GM23338 (cell line): ENCODE measurements at regions not wholly inside any gene's neighbourhood (a gene's known extent, or its start where the extent isn't known, plus 50 kb on each side); places are given as distances from the start of the nearest gene placed in this dataset.

Source experiments
- ATAC-seq: fragments of 200-7000 bp; cut with Tn5 transposase; 3 replicates; pipeline ENCODE4 v1.9.1; 2020
- DNase-seq: peaks from one replicate; pipeline ENCODE4 v3.0.0-alpha.2; 2015; ENCODE audit warnings: low spot score
- H2AFZ ChIP-seq: fragments of 200-600 bp; sonication (generic); 2 replicates; pipeline ENCODE4 v1.8.0; 2016; ENCODE audit warnings: antibody characterized with exemption, mild to moderate bottlenecking, moderate library complexity
- H3F3A ChIP-seq: fragments of 200-600 bp; sonication (generic); replicated peaks from 2 replicates; pipeline ENCODE4 v1.8.0; 2017; ENCODE audit warnings: antibody characterized with exemption, mixed run types, low read depth
- H3K27ac ChIP-seq: fragments of 200-600 bp; sonication (generic); 2 replicates; pipeline ENCODE4 v1.6.1; 2016; ENCODE audit warnings: low read depth
- H3K27me3 ChIP-seq: fragments of 200-600 bp; sonication (generic); 2 replicates; pipeline ENCODE4 v1.8.0; 2016; ENCODE audit warnings: mild to moderate bottlenecking, mixed run types, moderate library complexity; ENCODE audit not compliant: insufficient read depth
- H3K36me3 ChIP-seq: fragments of 200-600 bp; sonication (generic); 2 replicates; pipeline ENCODE4 v1.8.0; 2016; ENCODE audit warnings: mild to moderate bottlenecking; ENCODE audit not compliant: insufficient read depth
- H3K4me1 ChIP-seq: fragments of 200-600 bp; sonication (generic); 2 replicates; pipeline ENCODE4 v1.8.0; 2016; ENCODE audit warnings: mild to moderate bottlenecking, moderate library complexity; ENCODE audit not compliant: insufficient read depth
- H3K4me2 ChIP-seq: fragments of 200-600 bp; sonication (generic); 2 replicates; pipeline ENCODE4 v1.7.1; 2017; ENCODE audit warnings: mixed run types
- H3K4me3 ChIP-seq: fragments of 200-600 bp; sonication (generic); 2 replicates; pipeline ENCODE4 v1.6.1; 2016; ENCODE audit warnings: mixed run types
- H3K79me2 ChIP-seq: fragments of 200-600 bp; sonication (generic); replicated peaks from 2 replicates; pipeline ENCODE4 v1.8.0; 2017; ENCODE audit warnings: mild to moderate bottlenecking; ENCODE audit not compliant: insufficient read depth
- H3K9me2 ChIP-seq: fragments of 200-600 bp; sonication (generic); 2 replicates; pipeline ENCODE4 v1.8.0; 2017; ENCODE audit not compliant: insufficient read depth
- H4K20me1 ChIP-seq: fragments of 200-600 bp; sonication (generic); replicated peaks from 2 replicates; pipeline ENCODE4 v1.8.0; 2017; ENCODE audit warnings: mild to moderate bottlenecking; ENCODE audit not compliant: insufficient read depth
- H3K27ac Mint-ChIP-seq: 2 replicates; pipeline ENCODE4 v1.8.0; 2020; ENCODE audit warnings: inconsistent platforms, mild to moderate bottlenecking, moderate library complexity, mixed read lengths
- H3K27me3 Mint-ChIP-seq: 3 replicates; pipeline ENCODE4 v1.8.0; 2022; ENCODE audit warnings: low read depth, mild to moderate bottlenecking, moderate library complexity, mixed read lengths, inconsistent platforms; ENCODE audit not compliant: insufficient read depth, poor library complexity
- H3K36me3 Mint-ChIP-seq: 3 replicates; pipeline ENCODE4 v1.8.0; 2021; ENCODE audit warnings: low read depth, mild to moderate bottlenecking, inconsistent platforms, moderate library complexity, mixed read lengths
- H3K4me1 Mint-ChIP-seq: 3 replicates; pipeline ENCODE4 v1.8.0; 2020; ENCODE audit warnings: mild to moderate bottlenecking, inconsistent platforms, mixed read lengths
- H3K4me3 Mint-ChIP-seq: 3 replicates; pipeline ENCODE4 v1.8.0; 2021; ENCODE audit warnings: moderate library complexity, mild to moderate bottlenecking, inconsistent platforms, mixed read lengths
- H3K9me3 Mint-ChIP-seq: 3 replicates; pipeline ENCODE4 v1.8.0; 2020; ENCODE audit warnings: moderate library complexity, mild to moderate bottlenecking, inconsistent platforms, mixed read lengths
- CREB1 ChIP-seq: fragments of 250-450 bp; sonication (Bioruptor Pico); IDR thresholded peaks from 2 replicates; pipeline ENCODE4 v1.5.0; 2020; ENCODE audit warnings: low read depth, mild to moderate bottlenecking, moderate library complexity
- EZH2 ChIP-seq: fragments of 200-600 bp; sonication (generic); IDR thresholded peaks from one replicate; pipeline ENCODE4 v1.8.0; 2017; ENCODE audit warnings: antibody characterized with exemption, mild to moderate bottlenecking, low read depth; ENCODE audit not compliant: unreplicated experiment
- EZH2phosphoT487 ChIP-seq: fragments of 200-600 bp; sonication (generic); IDR thresholded peaks from one replicate; pipeline ENCODE4 v1.8.1; 2018; ENCODE audit warnings: antibody characterized with exemption; ENCODE audit not compliant: unreplicated experiment
- JUNB ChIP-seq: IDR thresholded peaks from one replicate; pipeline ENCODE4 v1.6.1; 2016; ENCODE audit warnings: antibody characterized with exemption; ENCODE audit not compliant: unreplicated experiment
- NANOG ChIP-seq: IDR thresholded peaks from 2 replicates; pipeline ENCODE4 v1.6.1; 2016; ENCODE audit warnings: antibody characterized with exemption, borderline replicate concordance
- POLR2AphosphoS5 ChIP-seq: IDR thresholded peaks from 2 replicates; pipeline ENCODE4 v1.6.1; 2016; ENCODE audit warnings: antibody characterized with exemption, low read depth
- STAT1 ChIP-seq: IDR thresholded peaks from one replicate; pipeline ENCODE4 v1.6.1; 2016; ENCODE audit warnings: antibody characterized with exemption; ENCODE audit not compliant: unreplicated experiment
- ZNF114 ChIP-seq: fragments of 250-450 bp; sonication (Bioruptor Pico); IDR thresholded peaks from 2 replicates; pipeline ENCODE4 v1.5.0; 2020; ENCODE audit warnings: mild to moderate bottlenecking, moderate library complexity
- ZNF331 ChIP-seq: fragments of 250-450 bp; sonication (Bioruptor Pico); IDR thresholded peaks from 2 replicates; pipeline ENCODE4 v1.5.0; 2020; ENCODE audit warnings: low read depth, mild to moderate bottlenecking, moderate library complexity
- TF ChIP-seq, protein P1 (sequence below): fragments of 250-450 bp; sonication (Bioruptor Pico); IDR thresholded peaks from 2 replicates; pipeline ENCODE4 v1.5.0; 2020; ENCODE audit warnings: mild to moderate bottlenecking, moderate library complexity
- TF ChIP-seq, protein P2 (sequence below): IDR thresholded peaks from 2 replicates; pipeline ENCODE4 v1.6.1; 2016; ENCODE audit warnings: antibody characterized with exemption
- TF ChIP-seq, protein P3 (sequence below), 2 experiments: fragments of 200-600 bp in 1 of 2; sonication (generic) in 1 of 2; conservative IDR thresholded peaks; 2 replicates each; pipeline versions ENCODE4 v1.5.1 to v1.6.1; 2016 to 2017; ENCODE audit warnings: antibody characterized with exemption in 2 of 2, low read depth in 2 of 2, mild to moderate bottlenecking in 2 of 2, moderate library complexity in 1 of 2
- TF ChIP-seq, protein P4 (sequence below): IDR thresholded peaks from one replicate; pipeline ENCODE4 v1.6.1; 2018; ENCODE audit warnings: antibody characterized with exemption; ENCODE audit not compliant: unreplicated experiment

DNA sequence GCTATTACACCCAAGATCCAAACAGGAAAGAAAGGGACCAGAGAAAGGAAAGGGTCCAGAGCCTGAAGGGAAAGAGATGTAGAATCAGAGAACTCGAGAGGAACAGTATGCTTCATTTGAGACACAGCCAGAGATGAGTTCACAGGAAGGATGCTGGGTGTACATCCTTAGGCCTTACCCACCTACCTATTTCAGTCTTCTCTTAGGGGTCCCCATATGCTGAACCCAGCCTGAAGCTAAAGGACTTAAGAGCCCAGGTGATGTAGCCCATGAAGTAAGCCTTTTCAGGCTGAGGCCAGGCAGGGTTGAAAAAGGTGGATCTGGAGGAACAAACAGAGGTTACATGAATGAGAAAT lies 338.0 kb upstream of the KCNH8 start:
- 0 out of 2 replicates have a peak, but pooled peaks cover 2% of the 10 kb centered on the region for H3K9me2 ChIP-seq
- H3K27me3 ChIP-seq: no peaks in the 10 kb centered on the region
- DNase-seq (no peak), ATAC-seq (no peak)
- H3K9me3 Mint-ChIP-seq: no peaks in the 10 kb centered on the region
- peaks cover 6% of the 10 kb centered on the region; the same call in 1 of the 3 replicates for H3K4me1 Mint-ChIP-seq
- no peaks in the 10 kb centered on the region for H3K79me2 ChIP-seq
- TF ChIP-seq POLR2AphosphoS5 (no peak), JUNB (no peak), CREB1 (CRISPR knock-in tag) (no peak), ZNF331 (CRISPR knock-in tag) (no peak), STAT1 (no peak), EZH2phosphoT487 (no peak), ZNF114 (CRISPR knock-in tag) (no peak), EZH2 (no peak), NANOG (no peak)
- TF ChIP-seq, protein P1, sequence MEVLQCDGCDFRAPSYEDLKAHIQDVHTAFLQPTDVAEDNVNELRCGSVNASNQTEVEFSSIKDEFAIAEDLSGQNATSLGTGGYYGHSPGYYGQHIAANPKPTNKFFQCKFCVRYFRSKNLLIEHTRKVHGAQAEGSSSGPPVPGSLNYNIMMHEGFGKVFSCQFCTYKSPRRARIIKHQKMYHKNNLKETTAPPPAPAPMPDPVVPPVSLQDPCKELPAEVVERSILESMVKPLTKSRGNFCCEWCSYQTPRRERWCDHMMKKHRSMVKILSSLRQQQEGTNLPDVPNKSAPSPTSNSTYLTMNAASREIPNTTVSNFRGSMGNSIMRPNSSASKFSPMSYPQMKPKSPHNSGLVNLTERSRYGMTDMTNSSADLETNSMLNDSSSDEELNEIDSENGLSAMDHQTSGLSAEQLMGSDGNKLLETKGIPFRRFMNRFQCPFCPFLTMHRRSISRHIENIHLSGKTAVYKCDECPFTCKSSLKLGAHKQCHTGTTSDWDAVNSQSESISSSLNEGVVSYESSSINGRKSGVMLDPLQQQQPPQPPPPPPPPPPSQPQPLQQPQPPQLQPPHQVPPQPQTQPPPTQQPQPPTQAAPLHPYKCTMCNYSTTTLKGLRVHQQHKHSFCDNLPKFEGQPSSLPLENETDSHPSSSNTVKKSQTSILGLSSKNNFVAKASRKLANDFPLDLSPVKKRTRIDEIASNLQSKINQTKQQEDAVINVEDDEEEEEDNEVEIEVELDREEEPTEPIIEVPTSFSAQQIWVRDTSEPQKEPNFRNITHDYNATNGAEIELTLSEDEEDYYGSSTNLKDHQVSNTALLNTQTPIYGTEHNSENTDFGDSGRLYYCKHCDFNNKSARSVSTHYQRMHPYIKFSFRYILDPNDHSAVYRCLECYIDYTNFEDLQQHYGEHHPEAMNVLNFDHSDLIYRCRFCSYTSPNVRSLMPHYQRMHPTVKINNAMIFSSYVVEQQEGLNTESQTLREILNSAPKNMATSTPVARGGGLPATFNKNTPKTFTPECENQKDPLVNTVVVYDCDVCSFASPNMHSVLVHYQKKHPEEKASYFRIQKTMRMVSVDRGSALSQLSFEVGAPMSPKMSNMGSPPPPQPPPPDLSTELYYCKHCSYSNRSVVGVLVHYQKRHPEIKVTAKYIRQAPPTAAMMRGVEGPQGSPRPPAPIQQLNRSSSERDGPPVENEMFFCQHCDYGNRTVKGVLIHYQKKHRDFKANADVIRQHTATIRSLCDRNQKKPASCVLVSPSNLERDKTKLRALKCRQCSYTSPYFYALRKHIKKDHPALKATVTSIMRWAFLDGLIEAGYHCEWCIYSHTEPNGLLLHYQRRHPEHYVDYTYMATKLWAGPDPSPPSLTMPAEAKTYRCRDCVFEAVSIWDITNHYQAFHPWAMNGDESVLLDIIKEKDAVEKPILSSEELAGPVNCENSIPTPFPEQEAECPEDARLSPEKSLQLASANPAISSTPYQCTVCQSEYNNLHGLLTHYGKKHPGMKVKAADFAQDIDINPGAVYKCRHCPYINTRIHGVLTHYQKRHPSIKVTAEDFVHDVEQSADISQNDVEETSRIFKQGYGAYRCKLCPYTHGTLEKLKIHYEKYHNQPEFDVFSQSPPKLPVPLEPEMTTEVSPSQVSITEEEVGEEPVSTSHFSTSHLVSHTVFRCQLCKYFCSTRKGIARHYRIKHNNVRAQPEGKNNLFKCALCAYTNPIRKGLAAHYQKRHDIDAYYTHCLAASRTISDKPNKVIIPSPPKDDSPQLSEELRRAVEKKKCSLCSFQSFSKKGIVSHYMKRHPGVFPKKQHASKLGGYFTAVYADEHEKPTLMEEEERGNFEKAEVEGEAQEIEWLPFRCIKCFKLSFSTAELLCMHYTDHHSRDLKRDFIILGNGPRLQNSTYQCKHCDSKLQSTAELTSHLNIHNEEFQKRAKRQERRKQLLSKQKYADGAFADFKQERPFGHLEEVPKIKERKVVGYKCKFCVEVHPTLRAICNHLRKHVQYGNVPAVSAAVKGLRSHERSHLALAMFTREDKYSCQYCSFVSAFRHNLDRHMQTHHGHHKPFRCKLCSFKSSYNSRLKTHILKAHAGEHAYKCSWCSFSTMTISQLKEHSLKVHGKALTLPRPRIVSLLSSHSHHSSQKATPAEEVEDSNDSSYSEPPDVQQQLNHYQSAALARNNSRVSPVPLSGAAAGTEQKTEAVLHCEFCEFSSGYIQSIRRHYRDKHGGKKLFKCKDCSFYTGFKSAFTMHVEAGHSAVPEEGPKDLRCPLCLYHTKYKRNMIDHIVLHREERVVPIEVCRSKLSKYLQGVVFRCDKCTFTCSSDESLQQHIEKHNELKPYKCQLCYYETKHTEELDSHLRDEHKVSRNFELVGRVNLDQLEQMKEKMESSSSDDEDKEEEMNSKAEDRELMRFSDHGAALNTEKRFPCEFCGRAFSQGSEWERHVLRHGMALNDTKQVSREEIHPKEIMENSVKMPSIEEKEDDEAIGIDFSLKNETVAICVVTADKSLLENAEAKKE (CRISPR knock-in tag): no peak
- TF ChIP-seq, protein P2, sequence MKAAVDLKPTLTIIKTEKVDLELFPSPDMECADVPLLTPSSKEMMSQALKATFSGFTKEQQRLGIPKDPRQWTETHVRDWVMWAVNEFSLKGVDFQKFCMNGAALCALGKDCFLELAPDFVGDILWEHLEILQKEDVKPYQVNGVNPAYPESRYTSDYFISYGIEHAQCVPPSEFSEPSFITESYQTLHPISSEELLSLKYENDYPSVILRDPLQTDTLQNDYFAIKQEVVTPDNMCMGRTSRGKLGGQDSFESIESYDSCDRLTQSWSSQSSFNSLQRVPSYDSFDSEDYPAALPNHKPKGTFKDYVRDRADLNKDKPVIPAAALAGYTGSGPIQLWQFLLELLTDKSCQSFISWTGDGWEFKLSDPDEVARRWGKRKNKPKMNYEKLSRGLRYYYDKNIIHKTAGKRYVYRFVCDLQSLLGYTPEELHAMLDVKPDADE: no peak
- TF ChIP-seq, protein P3, sequence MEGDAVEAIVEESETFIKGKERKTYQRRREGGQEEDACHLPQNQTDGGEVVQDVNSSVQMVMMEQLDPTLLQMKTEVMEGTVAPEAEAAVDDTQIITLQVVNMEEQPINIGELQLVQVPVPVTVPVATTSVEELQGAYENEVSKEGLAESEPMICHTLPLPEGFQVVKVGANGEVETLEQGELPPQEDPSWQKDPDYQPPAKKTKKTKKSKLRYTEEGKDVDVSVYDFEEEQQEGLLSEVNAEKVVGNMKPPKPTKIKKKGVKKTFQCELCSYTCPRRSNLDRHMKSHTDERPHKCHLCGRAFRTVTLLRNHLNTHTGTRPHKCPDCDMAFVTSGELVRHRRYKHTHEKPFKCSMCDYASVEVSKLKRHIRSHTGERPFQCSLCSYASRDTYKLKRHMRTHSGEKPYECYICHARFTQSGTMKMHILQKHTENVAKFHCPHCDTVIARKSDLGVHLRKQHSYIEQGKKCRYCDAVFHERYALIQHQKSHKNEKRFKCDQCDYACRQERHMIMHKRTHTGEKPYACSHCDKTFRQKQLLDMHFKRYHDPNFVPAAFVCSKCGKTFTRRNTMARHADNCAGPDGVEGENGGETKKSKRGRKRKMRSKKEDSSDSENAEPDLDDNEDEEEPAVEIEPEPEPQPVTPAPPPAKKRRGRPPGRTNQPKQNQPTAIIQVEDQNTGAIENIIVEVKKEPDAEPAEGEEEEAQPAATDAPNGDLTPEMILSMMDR (conservative IDR thresholded peaks at IDR 0.05; ENCODE audit: low read depth in 2 of 2): no peak
- TF ChIP-seq, protein P4, sequence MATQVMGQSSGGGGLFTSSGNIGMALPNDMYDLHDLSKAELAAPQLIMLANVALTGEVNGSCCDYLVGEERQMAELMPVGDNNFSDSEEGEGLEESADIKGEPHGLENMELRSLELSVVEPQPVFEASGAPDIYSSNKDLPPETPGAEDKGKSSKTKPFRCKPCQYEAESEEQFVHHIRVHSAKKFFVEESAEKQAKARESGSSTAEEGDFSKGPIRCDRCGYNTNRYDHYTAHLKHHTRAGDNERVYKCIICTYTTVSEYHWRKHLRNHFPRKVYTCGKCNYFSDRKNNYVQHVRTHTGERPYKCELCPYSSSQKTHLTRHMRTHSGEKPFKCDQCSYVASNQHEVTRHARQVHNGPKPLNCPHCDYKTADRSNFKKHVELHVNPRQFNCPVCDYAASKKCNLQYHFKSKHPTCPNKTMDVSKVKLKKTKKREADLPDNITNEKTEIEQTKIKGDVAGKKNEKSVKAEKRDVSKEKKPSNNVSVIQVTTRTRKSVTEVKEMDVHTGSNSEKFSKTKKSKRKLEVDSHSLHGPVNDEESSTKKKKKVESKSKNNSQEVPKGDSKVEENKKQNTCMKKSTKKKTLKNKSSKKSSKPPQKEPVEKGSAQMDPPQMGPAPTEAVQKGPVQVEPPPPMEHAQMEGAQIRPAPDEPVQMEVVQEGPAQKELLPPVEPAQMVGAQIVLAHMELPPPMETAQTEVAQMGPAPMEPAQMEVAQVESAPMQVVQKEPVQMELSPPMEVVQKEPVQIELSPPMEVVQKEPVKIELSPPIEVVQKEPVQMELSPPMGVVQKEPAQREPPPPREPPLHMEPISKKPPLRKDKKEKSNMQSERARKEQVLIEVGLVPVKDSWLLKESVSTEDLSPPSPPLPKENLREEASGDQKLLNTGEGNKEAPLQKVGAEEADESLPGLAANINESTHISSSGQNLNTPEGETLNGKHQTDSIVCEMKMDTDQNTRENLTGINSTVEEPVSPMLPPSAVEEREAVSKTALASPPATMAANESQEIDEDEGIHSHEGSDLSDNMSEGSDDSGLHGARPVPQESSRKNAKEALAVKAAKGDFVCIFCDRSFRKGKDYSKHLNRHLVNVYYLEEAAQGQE: no peak
- no peak overlapping the region for H3K4me3 Mint-ChIP-seq
- no peak overlapping the region for H3K27ac ChIP-seq
- no peaks in the 10 kb centered on the region for H3K36me3 ChIP-seq
- no peaks in the 10 kb centered on the region for H3K36me3 Mint-ChIP-seq
- H3F3A ChIP-seq: no peaks in the 10 kb centered on the region
- H3K27me3 Mint-ChIP-seq: no peaks in the 10 kb centered on the region
- H3K4me2 ChIP-seq: no peak overlapping the region
- 0 out of 2 replicates have a peak, but pooled peaks cover 4% of the 10 kb centered on the region for H3K4me1 ChIP-seq
- no peak overlapping the region for H2AFZ ChIP-seq
- H3K27ac Mint-ChIP-seq: no peak overlapping the region
- no peaks in the 10 kb centered on the region for H4K20me1 ChIP-seq
- H3K4me3 ChIP-seq: no peak overlapping the region
